ENCODE measurements at regions not wholly inside any gene's neighbourhood (a gene's known extent, or its start where the extent isn't known, plus 50 kb on each side); places are given as distances from the start of the nearest gene placed in this dataset.

DNA sequence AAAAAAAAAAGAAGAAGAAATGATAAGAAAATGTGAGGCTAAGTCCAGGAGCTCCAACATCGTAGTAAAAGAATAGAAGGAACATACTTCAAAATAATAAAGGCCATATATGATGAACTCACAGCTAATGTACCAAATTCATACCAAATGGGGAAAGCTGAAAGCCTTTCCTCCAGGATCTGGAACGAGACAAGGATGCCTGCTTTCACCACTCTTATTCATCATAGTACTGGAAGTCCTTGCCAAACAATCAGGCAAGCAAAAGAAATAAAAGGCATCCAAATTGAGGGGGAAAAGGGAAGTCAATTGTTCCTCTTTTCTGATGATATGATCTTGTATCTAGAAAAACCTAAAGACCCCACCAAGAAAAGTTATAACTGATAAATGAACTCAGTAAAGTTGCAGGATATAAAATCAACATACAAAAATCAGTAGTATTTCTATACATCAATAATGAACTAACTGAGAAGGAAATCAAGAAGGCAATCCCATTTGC, 170.6 kb downstream of the METTL4 start:
- TF ChIP-seq, protein P1, sequence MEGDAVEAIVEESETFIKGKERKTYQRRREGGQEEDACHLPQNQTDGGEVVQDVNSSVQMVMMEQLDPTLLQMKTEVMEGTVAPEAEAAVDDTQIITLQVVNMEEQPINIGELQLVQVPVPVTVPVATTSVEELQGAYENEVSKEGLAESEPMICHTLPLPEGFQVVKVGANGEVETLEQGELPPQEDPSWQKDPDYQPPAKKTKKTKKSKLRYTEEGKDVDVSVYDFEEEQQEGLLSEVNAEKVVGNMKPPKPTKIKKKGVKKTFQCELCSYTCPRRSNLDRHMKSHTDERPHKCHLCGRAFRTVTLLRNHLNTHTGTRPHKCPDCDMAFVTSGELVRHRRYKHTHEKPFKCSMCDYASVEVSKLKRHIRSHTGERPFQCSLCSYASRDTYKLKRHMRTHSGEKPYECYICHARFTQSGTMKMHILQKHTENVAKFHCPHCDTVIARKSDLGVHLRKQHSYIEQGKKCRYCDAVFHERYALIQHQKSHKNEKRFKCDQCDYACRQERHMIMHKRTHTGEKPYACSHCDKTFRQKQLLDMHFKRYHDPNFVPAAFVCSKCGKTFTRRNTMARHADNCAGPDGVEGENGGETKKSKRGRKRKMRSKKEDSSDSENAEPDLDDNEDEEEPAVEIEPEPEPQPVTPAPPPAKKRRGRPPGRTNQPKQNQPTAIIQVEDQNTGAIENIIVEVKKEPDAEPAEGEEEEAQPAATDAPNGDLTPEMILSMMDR (IDR thresholded peaks at IDR 0.05; ENCODE audit: low read depth, low read length) = no peak
- no peak overlapping the region for H3K4me3 ChIP-seq (ENCODE audit: low read depth, low read length)

DNA sequence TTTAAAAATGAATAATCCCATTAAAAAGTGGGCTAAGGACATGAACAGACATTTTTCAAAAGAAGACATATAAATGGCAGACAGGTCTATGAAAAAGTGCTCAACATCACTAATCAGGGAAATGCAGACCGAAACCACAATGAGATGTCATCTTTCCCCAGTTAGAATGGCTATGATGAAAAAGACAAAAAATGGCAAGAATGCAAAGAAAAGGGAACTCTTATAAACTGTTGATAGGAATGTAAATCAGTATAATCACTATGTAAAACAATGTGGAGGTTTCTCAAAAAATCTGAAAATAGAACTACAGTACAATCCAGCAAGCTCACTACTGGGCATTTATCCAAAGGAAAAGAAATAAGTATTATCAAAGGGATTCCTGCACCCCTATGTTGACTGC, 169.2 kb downstream of the METTL4 start:
- TF ChIP-seq, protein P1 (IDR thresholded peaks at IDR 0.05; ENCODE audit: low read depth, low read length) = no peak
- no peak overlapping the region for H3K4me3 ChIP-seq (ENCODE audit: low read depth, low read length)

DNA sequence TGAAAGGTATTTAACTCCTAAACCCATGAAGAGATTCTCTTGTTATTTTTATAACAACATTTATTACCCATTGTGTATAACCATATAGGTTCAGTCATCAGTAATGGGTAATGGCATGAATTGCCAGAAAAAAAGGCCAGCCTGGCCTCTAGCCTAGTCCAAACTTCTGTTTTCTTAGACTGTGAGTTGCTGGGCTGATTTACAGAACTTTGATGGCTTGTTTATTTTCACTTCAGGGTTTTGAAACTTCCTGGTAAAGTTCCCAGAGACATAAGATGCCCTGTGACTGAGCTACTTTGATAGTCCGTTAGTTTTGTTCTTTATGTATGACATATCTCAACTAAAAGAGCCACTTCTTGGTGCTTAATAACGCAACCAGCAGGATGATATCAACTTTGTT, 164.8 kb downstream of the METTL4 start:
- TF ChIP-seq, protein P1 (IDR thresholded peaks at IDR 0.05; ENCODE audit: low read depth, low read length) = no peak
- no peak overlapping the region for H3K4me3 ChIP-seq (ENCODE audit: low read depth, low read length)

DNA sequence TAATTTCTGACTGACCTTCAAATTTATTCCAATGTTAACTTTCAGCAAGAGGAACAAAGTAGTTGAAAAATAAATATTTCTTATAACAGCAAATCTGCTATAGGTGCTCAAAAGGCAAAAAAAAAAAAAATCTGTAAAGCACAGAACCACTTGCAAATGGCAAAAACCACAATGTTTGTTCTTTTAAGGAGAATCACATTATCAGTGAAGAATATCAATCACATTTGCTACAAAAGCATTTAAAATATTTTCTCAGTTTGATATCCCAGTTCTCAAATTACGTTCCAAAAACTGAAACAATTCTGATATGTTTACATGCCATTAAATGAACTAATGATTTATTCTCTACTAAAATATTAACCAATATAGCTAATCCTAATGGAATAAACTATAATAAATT, 163.3 kb downstream of the METTL4 start:
- TF ChIP-seq, protein P1 (IDR thresholded peaks at IDR 0.05; ENCODE audit: low read depth, low read length) = no peak
- H3K4me3 ChIP-seq (ENCODE audit: low read depth, low read length) = no peak overlapping the region

DNA sequence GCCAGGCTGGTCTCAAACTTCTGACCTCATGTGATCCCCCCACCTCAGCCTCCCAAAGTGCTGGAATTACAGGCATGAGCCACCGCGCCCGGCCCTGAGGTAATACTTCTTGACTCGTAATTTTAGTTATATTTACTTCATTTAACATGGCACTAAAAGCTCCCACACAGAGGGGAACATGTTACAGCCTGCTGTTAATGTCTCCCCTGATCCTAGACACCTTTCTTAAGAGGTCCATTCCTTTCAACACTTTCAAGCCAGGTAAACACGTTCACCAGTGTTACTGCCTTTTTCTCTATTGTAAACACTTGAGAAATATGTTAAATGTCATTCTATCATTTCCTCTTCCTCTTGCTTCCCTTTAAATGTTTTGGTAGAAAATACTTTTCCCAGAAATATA, 161.4 kb downstream of the METTL4 start:
- H3K4me3 ChIP-seq (ENCODE audit: low read depth, low read length) = no peak overlapping the region
- TF ChIP-seq, protein P1 (IDR thresholded peaks at IDR 0.05; ENCODE audit: low read depth, low read length) = no peak

DNA sequence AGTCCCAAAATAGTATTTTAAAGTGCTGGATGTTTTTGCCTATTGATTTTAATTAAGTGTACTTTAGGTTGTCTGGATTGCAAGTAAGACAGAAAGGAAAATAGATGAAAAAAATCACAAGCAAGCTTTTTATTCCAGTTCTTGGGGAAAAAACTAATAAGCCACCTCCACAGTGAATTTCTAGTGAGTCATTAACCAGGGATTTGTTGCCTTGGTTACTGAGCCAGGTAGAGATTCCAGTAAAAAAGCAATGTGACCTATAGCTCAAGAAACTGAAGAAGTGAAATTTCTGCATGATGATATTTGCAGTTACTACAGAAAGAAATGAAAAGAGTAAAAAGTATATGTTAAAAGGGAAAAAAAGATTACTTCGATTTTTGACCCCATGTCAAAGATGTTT, 160.6 kb downstream of the METTL4 start:
- no peak overlapping the region for H3K4me3 ChIP-seq (ENCODE audit: low read depth, low read length)
- TF ChIP-seq, protein P1 (IDR thresholded peaks at IDR 0.05; ENCODE audit: low read depth, low read length) = no peak

DNA sequence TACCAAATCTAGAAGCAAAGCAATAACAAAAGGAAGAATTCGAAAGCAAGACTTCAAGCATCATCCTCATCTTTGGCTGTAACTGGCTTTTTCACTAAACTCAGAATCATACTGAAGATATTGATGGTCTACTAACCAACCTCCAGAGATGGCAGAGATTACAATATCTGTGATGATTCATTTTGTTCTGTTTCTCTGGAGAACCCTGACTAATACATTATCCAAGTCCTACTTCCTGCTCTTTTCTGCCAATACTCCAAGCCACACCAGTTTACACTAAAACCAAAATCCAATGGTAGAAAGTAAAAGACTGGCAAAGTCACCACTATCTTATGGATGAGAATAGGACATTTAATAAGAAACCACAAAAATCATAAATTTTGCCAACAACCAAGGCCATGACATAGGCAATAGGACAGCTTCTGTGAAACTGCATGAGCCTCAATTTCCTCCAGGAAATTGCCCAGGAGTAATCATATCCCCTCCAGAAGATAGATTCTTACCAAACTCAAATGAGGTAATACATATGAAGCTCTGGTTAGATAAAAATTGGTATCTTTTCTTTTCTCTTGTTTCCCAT, 159.8 kb downstream of the METTL4 start:
- TF ChIP-seq, protein P1 (IDR thresholded peaks at IDR 0.05; ENCODE audit: low read depth, low read length) = no peak
- H3K4me3 ChIP-seq (ENCODE audit: low read depth, low read length) = no peak overlapping the region

All from WI38 (cell line).